SK-N-SH treated with all-trans-retinoic acid at 6 μM for 48 hours (cell line): ENCODE measurements at regions not wholly inside any gene's neighbourhood (a gene's known extent, or its start where the extent isn't known, plus 50 kb on each side); places are given as distances from the start of the nearest gene placed in this dataset.

ENCODE experiments used
- ATAC-seq: fragments of 200-7000 bp; cut with Tn5 transposase; 3 replicates; pipeline ENCODE4 v1.9.1; 2020; ENCODE audit warnings: mild to moderate bottlenecking, moderate library complexity
- BACH2 ChIP-seq: fragments of 250-450 bp; sonication (Bioruptor Pico); IDR thresholded peaks from 2 replicates; pipeline ENCODE4 v1.9.0; 2021; ENCODE audit warnings: mild to moderate bottlenecking, borderline replicate concordance
- CSDC2 ChIP-seq: fragments of 250-450 bp; sonication (Bioruptor Pico); IDR thresholded peaks from 2 replicates; pipeline ENCODE4 v1.5.0; 2020; ENCODE audit warnings: mild to moderate bottlenecking, moderate library complexity
- ESRRG ChIP-seq: fragments of 250-450 bp; sonication (Bioruptor Pico); IDR thresholded peaks from 2 replicates; pipeline ENCODE4 v1.6.1; 2021; ENCODE audit warnings: mild to moderate bottlenecking
- GLIS3 ChIP-seq: fragments of 250-450 bp; sonication (Bioruptor Pico); IDR thresholded peaks from 2 replicates; pipeline ENCODE4 v1.5.0; 2020; ENCODE audit warnings: mild to moderate bottlenecking, moderate library complexity
- ISL1 ChIP-seq: fragments of 250-450 bp; sonication (Bioruptor Pico); IDR thresholded peaks from 2 replicates; pipeline ENCODE4 v2.1.2; 2022; ENCODE audit warnings: mild to moderate bottlenecking, moderate library complexity
- OSR1 ChIP-seq: fragments of 250-450 bp; sonication (Bioruptor Pico); IDR thresholded peaks from 2 replicates; pipeline ENCODE4 v1.8.0; 2022; ENCODE audit warnings: moderate library complexity, mild to moderate bottlenecking, inconsistent platforms
- PPARA ChIP-seq: fragments of 250-450 bp; sonication (Bioruptor Pico); IDR thresholded peaks from 2 replicates; pipeline ENCODE4 v1.5.0; 2020; ENCODE audit warnings: mild to moderate bottlenecking, borderline replicate concordance
- RARB ChIP-seq: fragments of 250-450 bp; sonication (Bioruptor Pico); IDR thresholded peaks from 2 replicates; pipeline ENCODE4 v1.8.0; 2021; ENCODE audit warnings: mild to moderate bottlenecking, moderate library complexity
- SNAI2 ChIP-seq: fragments of 250-450 bp; sonication (Bioruptor Pico); IDR thresholded peaks from 2 replicates; pipeline ENCODE4 v1.5.0; 2020; ENCODE audit warnings: mild to moderate bottlenecking, moderate library complexity
- TCF4 ChIP-seq: fragments of 250-450 bp; sonication (Bioruptor Pico); IDR thresholded peaks from 2 replicates; pipeline ENCODE4 v1.8.0; 2021; ENCODE audit warnings: mild to moderate bottlenecking, moderate library complexity, borderline replicate concordance
- ZC3H10 ChIP-seq: fragments of 250-450 bp; sonication (Bioruptor Pico); IDR thresholded peaks from 2 replicates; pipeline ENCODE4 v1.5.1; 2021; ENCODE audit warnings: mild to moderate bottlenecking, moderate library complexity
- ZFP3 ChIP-seq: fragments of 250-450 bp; sonication (Bioruptor Pico); IDR thresholded peaks from 2 replicates; pipeline ENCODE4 v1.5.0; 2020; ENCODE audit warnings: mild to moderate bottlenecking, moderate library complexity
- ZFP30 ChIP-seq: fragments of 450-650 bp; formaldehyde crosslinking; IDR thresholded peaks from 2 replicates; pipeline ENCODE4 v1.5.0; 2022; ENCODE audit warnings: mild to moderate bottlenecking, moderate library complexity
- ZNF565 ChIP-seq: fragments of 450-650 bp; formaldehyde crosslinking; conservative IDR thresholded peaks from 2 replicates; pipeline ENCODE4 v1.5.0; 2020; ENCODE audit warnings: low read depth, mild to moderate bottlenecking, moderate library complexity
- ZNF70 ChIP-seq: fragments of 450-650 bp; formaldehyde crosslinking; IDR thresholded peaks from 2 replicates; pipeline ENCODE4 v1.5.0; 2020; ENCODE audit warnings: mild to moderate bottlenecking, moderate library complexity
- ZNF8 ChIP-seq: fragments of 450-650 bp; formaldehyde crosslinking; IDR thresholded peaks from 2 replicates; pipeline ENCODE4 v1.5.0; 2020; ENCODE audit warnings: mild to moderate bottlenecking, moderate library complexity
- TF ChIP-seq, protein P1 (sequence below): fragments of 250-450 bp; sonication (Bioruptor Pico); IDR thresholded peaks from 2 replicates; pipeline ENCODE4 v1.5.1; 2020; ENCODE audit warnings: low read depth, mild to moderate bottlenecking, moderate library complexity
- TF ChIP-seq, protein P2 (sequence below): fragments of 250-450 bp; sonication (Bioruptor Pico); IDR thresholded peaks from 2 replicates; pipeline ENCODE4 v1.8.0; 2020; ENCODE audit warnings: mild to moderate bottlenecking, moderate library complexity, borderline replicate concordance
- TF ChIP-seq, protein P3 (sequence below): fragments of 250-450 bp; sonication (Bioruptor Pico); IDR thresholded peaks from 2 replicates; pipeline ENCODE4 v1.8.0; 2021; ENCODE audit warnings: low read depth, mild to moderate bottlenecking, moderate library complexity, borderline replicate concordance
- TF ChIP-seq, protein P4 (sequence below): fragments of 250-450 bp; sonication (Bioruptor Pico); IDR thresholded peaks from 2 replicates; pipeline ENCODE4 v1.5.0; 2020; ENCODE audit warnings: mild to moderate bottlenecking, moderate library complexity

DNA sequence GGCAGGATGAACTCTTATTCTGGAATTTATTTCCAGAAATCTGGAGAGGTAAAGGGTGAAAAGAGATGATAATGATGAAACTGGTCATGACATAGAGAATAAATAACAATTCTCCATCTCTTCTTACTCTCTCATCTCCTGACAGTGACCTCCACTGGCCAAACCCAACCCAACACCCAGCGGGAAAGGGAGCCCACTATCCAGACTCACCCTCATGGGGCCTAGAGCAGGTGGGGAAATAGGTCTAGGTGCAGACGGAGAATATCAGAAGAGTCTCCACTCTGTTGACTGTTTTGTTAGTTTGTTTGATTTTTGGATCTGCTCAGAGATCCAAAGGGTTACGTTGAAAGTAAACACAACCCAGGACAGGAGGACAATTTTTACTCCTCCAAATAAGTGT, 263.2 kb upstream of the PARD3B start (continued):
- TF ChIP-seq ISL1 (CRISPR knock-in tag), result no peak

DNA sequence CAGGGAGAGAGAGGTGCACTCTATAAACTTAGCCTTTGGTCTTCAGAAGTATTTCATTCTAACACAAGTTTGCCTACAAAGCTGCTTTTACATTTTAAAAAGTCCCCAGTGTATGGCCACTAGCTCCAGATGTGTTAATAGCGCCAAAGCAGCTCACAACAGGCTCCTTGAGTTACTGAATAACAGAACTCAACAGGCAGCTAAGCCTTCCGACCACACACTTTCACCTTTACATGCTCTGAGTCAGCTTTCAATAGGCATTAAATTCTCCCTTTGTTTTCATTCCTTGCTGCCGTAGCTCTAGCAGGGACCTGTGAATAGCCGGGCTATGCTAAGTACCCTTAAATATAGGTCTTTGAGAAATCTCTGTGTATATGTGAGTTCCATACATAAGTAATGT, 262.8 kb upstream of the PARD3B start:
- ATAC-seq, result no peak
- no peak for TF ChIP-seq ZNF565 (CRISPR knock-in tag)
- no peak for TF ChIP-seq GLIS3 (CRISPR knock-in tag)
- no peak for TF ChIP-seq ZNF8 (CRISPR knock-in tag)
- no peak for TF ChIP-seq ESRRG (CRISPR knock-in tag)
- TF ChIP-seq ZFP3, result no peak
- no peak for TF ChIP-seq TCF4 (CRISPR knock-in tag)
- no peak for TF ChIP-seq OSR1
- TF ChIP-seq, protein P1, sequence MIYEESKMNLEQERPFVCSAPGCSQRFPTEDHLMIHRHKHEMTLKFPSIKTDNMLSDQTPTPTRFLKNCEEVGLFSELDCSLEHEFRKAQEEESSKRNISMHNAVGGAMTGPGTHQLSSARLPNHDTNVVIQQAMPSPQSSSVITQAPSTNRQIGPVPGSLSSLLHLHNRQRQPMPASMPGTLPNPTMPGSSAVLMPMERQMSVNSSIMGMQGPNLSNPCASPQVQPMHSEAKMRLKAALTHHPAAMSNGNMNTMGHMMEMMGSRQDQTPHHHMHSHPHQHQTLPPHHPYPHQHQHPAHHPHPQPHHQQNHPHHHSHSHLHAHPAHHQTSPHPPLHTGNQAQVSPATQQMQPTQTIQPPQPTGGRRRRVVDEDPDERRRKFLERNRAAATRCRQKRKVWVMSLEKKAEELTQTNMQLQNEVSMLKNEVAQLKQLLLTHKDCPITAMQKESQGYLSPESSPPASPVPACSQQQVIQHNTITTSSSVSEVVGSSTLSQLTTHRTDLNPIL (CRISPR knock-in tag), result no peak
- TF ChIP-seq, protein P2, sequence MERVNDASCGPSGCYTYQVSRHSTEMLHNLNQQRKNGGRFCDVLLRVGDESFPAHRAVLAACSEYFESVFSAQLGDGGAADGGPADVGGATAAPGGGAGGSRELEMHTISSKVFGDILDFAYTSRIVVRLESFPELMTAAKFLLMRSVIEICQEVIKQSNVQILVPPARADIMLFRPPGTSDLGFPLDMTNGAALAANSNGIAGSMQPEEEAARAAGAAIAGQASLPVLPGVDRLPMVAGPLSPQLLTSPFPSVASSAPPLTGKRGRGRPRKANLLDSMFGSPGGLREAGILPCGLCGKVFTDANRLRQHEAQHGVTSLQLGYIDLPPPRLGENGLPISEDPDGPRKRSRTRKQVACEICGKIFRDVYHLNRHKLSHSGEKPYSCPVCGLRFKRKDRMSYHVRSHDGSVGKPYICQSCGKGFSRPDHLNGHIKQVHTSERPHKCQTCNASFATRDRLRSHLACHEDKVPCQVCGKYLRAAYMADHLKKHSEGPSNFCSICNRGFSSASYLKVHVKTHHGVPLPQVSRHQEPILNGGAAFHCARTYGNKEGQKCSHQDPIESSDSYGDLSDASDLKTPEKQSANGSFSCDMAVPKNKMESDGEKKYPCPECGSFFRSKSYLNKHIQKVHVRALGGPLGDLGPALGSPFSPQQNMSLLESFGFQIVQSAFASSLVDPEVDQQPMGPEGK (CRISPR knock-in tag), result no peak
- TF ChIP-seq CSDC2, result no peak
- no peak for TF ChIP-seq SNAI2
- no peak for TF ChIP-seq ISL1 (CRISPR knock-in tag)

DNA sequence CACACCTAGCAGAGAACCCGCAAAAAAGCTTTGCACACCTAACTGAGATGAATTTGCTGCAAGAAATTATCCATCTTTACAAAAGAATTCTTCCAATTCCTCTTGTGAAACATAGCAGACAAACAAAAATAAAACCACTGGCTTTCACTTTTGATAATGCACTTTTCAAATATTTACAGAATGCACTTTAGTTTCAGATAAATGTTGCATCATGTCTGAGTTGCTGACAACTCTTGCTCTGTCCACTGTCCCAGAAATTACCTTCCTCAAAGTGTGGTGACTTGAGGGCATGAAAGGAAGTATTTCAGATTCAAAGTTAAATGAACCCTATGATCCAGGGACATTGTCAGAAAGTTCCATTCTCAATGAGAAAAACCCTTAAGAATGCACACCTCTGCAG, 256.2 kb upstream of the PARD3B start:
- ATAC-seq, result no peak
- TF ChIP-seq, protein P3, sequence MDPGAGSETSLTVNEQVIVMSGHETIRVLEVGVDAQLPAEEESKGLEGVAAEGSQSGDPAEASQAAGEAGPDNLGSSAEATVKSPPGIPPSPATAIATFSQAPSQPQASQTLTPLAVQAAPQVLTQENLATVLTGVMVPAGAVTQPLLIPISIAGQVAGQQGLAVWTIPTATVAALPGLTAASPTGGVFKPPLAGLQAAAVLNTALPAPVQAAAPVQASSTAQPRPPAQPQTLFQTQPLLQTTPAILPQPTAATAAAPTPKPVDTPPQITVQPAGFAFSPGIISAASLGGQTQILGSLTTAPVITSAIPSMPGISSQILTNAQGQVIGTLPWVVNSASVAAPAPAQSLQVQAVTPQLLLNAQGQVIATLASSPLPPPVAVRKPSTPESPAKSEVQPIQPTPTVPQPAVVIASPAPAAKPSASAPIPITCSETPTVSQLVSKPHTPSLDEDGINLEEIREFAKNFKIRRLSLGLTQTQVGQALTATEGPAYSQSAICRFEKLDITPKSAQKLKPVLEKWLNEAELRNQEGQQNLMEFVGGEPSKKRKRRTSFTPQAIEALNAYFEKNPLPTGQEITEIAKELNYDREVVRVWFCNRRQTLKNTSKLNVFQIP, result no peak
- no peak for TF ChIP-seq TCF4 (CRISPR knock-in tag)
- TF ChIP-seq GLIS3 (CRISPR knock-in tag), result no peak
- no peak for TF ChIP-seq ZC3H10 (CRISPR knock-in tag)
- no peak for TF ChIP-seq ZNF565 (CRISPR knock-in tag)
- TF ChIP-seq, protein P4, sequence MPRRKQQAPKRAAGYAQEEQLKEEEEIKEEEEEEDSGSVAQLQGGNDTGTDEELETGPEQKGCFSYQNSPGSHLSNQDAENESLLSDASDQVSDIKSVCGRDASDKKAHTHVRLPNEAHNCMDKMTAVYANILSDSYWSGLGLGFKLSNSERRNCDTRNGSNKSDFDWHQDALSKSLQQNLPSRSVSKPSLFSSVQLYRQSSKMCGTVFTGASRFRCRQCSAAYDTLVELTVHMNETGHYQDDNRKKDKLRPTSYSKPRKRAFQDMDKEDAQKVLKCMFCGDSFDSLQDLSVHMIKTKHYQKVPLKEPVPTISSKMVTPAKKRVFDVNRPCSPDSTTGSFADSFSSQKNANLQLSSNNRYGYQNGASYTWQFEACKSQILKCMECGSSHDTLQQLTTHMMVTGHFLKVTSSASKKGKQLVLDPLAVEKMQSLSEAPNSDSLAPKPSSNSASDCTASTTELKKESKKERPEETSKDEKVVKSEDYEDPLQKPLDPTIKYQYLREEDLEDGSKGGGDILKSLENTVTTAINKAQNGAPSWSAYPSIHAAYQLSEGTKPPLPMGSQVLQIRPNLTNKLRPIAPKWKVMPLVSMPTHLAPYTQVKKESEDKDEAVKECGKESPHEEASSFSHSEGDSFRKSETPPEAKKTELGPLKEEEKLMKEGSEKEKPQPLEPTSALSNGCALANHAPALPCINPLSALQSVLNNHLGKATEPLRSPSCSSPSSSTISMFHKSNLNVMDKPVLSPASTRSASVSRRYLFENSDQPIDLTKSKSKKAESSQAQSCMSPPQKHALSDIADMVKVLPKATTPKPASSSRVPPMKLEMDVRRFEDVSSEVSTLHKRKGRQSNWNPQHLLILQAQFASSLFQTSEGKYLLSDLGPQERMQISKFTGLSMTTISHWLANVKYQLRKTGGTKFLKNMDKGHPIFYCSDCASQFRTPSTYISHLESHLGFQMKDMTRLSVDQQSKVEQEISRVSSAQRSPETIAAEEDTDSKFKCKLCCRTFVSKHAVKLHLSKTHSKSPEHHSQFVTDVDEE, result no peak
- TF ChIP-seq, protein P1 (CRISPR knock-in tag), result no peak
- no peak for TF ChIP-seq CSDC2
- no peak for TF ChIP-seq ZNF70 (CRISPR knock-in tag)
- TF ChIP-seq ISL1 (CRISPR knock-in tag), result no peak
- TF ChIP-seq ZFP3, result no peak
- no peak for TF ChIP-seq SNAI2
- TF ChIP-seq ESRRG (CRISPR knock-in tag), result no peak
- no peak for TF ChIP-seq RARB
- TF ChIP-seq OSR1, result no peak
- TF ChIP-seq BACH2 (CRISPR knock-in tag), result no peak

DNA sequence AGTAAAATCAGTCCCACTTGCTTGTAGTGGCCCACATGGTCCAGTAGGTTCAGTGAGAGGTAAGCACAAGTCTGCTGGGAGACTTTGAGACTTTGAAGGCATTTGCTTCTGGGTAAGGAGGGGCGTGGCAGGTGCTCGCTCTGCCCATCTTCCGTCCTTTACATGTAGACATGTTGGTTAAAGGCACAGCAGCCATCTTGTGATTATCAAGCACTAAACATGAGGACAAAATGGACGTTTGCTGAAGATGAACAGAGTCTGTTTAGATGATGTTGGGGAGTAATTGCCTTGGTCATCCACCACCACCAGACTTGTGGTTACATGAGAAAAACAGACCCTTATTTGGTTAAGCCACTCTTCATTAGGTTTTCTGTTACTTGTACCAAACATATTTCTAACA, 252.8 kb upstream of the PARD3B start:
- no peak for ATAC-seq
- TF ChIP-seq ZFP30 (CRISPR knock-in tag) (no peak), ZFP3 (no peak), ZNF565 (CRISPR knock-in tag) (no peak), SNAI2 (no peak), ISL1 (CRISPR knock-in tag) (no peak), GLIS3 (CRISPR knock-in tag) (no peak), PPARA (CRISPR knock-in tag) (no peak)
- TF ChIP-seq, protein P4, result no peak
- TF ChIP-seq, protein P3, result no peak
- TF ChIP-seq, protein P1 (CRISPR knock-in tag), result no peak
